ENCODE measurements at regions not wholly inside any gene's neighbourhood (a gene's known extent, or its start where the extent isn't known, plus 50 kb on each side); places are given as distances from the start of the nearest gene placed in this dataset.

DNA sequence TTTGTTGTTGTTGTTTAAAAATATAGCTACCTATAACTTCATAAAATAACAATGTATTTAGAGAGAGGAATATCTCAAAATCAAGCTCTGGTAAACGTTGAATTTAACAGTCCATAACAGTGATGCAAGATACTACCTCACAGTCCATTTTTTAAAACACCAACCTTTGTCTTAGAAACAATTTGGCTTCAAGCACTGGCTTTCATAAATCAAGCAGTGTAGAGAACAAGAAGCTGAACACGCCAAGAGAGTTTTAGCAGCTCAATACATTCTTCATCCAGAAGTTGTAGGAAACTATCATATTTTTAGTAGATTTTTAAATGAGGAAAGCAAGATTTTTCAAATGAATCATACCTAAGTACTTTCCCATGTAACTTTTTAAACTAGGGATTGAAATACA lies 334.3 kb upstream of the ADAMTS5 start:
- no peaks in the 10 kb centered on the region for H3K27me3 ChIP-seq (ENCODE audit: control insufficient read depth, insufficient read depth, low read length)
- no TSS peak for BruUV-seq (replicated peaks)
- ATAC-seq (no peak), DNase-seq (ENCODE audit: low read depth, low spot score) (no peak)
- CTCF ChIA-PET: no interaction called here
- POLR2A ChIA-PET: no interaction called here
- no peak overlapping the region for H3K4me3 ChIP-seq (ENCODE audit: low read depth in 2 of 2, low read length in 2 of 2)
- H3K36me3 ChIP-seq (ENCODE audit: control insufficient read depth, insufficient read depth, low read length): no peaks in the 10 kb centered on the region
- H3K4me1 ChIP-seq (ENCODE audit: control insufficient read depth, insufficient read depth, low read length): no peaks in the 10 kb centered on the region
- no peaks in the 10 kb centered on the region for H3K9me3 ChIP-seq (ENCODE audit: control insufficient read depth, insufficient read depth, low read depth, low read length)
- no peak overlapping the region for H3K27ac ChIP-seq (ENCODE audit: low read length)
- in situ Hi-C loops (cut with HindIII; ENCODE audit: low pct_unique_long_range_greater_than_20kb, low sequenced_read_pairs) (no loop called here), intact Hi-C loops (cut with micrococcal nuclease; ENCODE audit: unreplicated experiment) (no loop called here)
- TF ChIP-seq SIN3A (IDR thresholded peaks at IDR 0.05; ENCODE audit: borderline replicate concordance, insufficient read depth, low read depth, low read length) (no peak), TCF7L2 (IDR thresholded peaks at IDR 0.05; ENCODE audit: low read depth, low read length) (no peak), POLR2AphosphoS5 (IDR thresholded peaks at IDR 0.05; ENCODE audit: low read depth, low read length) (no peak)
- TF ChIP-seq, protein P1, sequence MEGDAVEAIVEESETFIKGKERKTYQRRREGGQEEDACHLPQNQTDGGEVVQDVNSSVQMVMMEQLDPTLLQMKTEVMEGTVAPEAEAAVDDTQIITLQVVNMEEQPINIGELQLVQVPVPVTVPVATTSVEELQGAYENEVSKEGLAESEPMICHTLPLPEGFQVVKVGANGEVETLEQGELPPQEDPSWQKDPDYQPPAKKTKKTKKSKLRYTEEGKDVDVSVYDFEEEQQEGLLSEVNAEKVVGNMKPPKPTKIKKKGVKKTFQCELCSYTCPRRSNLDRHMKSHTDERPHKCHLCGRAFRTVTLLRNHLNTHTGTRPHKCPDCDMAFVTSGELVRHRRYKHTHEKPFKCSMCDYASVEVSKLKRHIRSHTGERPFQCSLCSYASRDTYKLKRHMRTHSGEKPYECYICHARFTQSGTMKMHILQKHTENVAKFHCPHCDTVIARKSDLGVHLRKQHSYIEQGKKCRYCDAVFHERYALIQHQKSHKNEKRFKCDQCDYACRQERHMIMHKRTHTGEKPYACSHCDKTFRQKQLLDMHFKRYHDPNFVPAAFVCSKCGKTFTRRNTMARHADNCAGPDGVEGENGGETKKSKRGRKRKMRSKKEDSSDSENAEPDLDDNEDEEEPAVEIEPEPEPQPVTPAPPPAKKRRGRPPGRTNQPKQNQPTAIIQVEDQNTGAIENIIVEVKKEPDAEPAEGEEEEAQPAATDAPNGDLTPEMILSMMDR (IDR thresholded peaks at IDR 0.05): no peak
- TF ChIP-seq, protein P2, sequence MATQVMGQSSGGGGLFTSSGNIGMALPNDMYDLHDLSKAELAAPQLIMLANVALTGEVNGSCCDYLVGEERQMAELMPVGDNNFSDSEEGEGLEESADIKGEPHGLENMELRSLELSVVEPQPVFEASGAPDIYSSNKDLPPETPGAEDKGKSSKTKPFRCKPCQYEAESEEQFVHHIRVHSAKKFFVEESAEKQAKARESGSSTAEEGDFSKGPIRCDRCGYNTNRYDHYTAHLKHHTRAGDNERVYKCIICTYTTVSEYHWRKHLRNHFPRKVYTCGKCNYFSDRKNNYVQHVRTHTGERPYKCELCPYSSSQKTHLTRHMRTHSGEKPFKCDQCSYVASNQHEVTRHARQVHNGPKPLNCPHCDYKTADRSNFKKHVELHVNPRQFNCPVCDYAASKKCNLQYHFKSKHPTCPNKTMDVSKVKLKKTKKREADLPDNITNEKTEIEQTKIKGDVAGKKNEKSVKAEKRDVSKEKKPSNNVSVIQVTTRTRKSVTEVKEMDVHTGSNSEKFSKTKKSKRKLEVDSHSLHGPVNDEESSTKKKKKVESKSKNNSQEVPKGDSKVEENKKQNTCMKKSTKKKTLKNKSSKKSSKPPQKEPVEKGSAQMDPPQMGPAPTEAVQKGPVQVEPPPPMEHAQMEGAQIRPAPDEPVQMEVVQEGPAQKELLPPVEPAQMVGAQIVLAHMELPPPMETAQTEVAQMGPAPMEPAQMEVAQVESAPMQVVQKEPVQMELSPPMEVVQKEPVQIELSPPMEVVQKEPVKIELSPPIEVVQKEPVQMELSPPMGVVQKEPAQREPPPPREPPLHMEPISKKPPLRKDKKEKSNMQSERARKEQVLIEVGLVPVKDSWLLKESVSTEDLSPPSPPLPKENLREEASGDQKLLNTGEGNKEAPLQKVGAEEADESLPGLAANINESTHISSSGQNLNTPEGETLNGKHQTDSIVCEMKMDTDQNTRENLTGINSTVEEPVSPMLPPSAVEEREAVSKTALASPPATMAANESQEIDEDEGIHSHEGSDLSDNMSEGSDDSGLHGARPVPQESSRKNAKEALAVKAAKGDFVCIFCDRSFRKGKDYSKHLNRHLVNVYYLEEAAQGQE (IDR thresholded peaks at IDR 0.05; ENCODE audit: insufficient read depth in 1 of 2, low read depth in 2 of 2, low read length in 1 of 2): no peak

DNA sequence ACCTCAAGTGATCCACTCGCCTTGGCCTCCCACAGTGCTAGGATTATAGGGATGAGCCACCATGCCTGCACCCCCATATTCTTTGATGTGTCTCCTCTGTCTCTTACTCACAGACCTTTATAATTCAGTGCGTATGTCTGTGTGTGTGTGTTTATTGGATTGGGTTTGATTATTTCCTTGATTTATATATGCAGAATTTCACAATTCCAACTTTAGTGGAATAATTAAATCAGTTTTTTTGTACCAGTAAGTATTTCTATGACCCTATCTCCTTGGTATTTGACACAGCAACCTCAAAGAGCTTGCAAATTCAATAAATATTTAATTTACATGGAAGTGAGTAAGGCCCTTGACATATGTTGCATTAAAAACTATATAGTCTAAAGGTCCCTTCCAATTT lies 333.9 kb upstream of the ADAMTS5 start:
- Histone ChIP-seq H3K27me3 (ENCODE audit: control insufficient read depth, insufficient read depth, low read length) (no peaks in the 10 kb centered on the region), H3K9me3 (ENCODE audit: control insufficient read depth, insufficient read depth, low read depth, low read length) (no peaks in the 10 kb centered on the region), H3K4me3 (ENCODE audit: low read depth in 2 of 2, low read length in 2 of 2) (no peak overlapping the region), H3K36me3 (ENCODE audit: control insufficient read depth, insufficient read depth, low read length) (no peaks in the 10 kb centered on the region), H3K27ac (ENCODE audit: low read length) (no peak overlapping the region), H3K4me1 (ENCODE audit: control insufficient read depth, insufficient read depth, low read length) (no peaks in the 10 kb centered on the region)
- BruUV-seq (replicated peaks): no TSS peak
- intact Hi-C loops (cut with micrococcal nuclease; ENCODE audit: unreplicated experiment) (no loop called here), in situ Hi-C loops (cut with HindIII; ENCODE audit: low pct_unique_long_range_greater_than_20kb, low sequenced_read_pairs) (no loop called here)
- TF ChIP-seq TCF7L2 (IDR thresholded peaks at IDR 0.05; ENCODE audit: low read depth, low read length) (no peak), SIN3A (IDR thresholded peaks at IDR 0.05; ENCODE audit: borderline replicate concordance, insufficient read depth, low read depth, low read length) (no peak), POLR2AphosphoS5 (IDR thresholded peaks at IDR 0.05; ENCODE audit: low read depth, low read length) (no peak)
- TF ChIP-seq, protein P2 (IDR thresholded peaks at IDR 0.05; ENCODE audit: insufficient read depth in 1 of 2, low read depth in 2 of 2, low read length in 1 of 2): no peak
- TF ChIP-seq, protein P1 (IDR thresholded peaks at IDR 0.05): no peak
- DNase-seq (ENCODE audit: low read depth, low spot score) (no peak), ATAC-seq (no peak)
- ChIA-PET CTCF (no interaction called here), POLR2A (no interaction called here)
